ENCODE measurements at regions not wholly inside any gene's neighbourhood (a gene's known extent, or its start where the extent isn't known, plus 50 kb on each side); places are given as distances from the start of the nearest gene placed in this dataset.

GRCh38 chr13:70841240-70842061 lies 733.2 kb upstream of the KLHL1 start:
- POLR2A ChIA-PET = no interaction called here

More at GRCh38 chr13:70841240-70842061, 733.2 kb upstream of the KLHL1 start:
- Histone ChIP-seq H3K27ac (ENCODE audit: extremely low read depth, low read depth, low read length) (no peak overlapping the region), H3K36me3 (ENCODE audit: control insufficient read depth in 2 of 2, insufficient read depth in 1 of 2, low read length in 2 of 2) (no peaks in the 10 kb centered on the region), H3K4me3 (ENCODE audit: low read depth, low read length) (no peak overlapping the region), H3K4me1 (ENCODE audit: control insufficient read depth, insufficient read depth, low read length) (no peaks in the 10 kb centered on the region), H3K9me3 (ENCODE audit: control insufficient read depth, insufficient read depth, low read depth, low read length) (no peaks in the 10 kb centered on the region)
- TF ChIP-seq WT1 (tag by site-specific recombination; IDR thresholded peaks at IDR 0.05) (no peak), ZNF560 (tag by site-specific recombination; IDR thresholded peaks at IDR 0.05; ENCODE audit: borderline replicate concordance) (no peak), ZNF280D (tag by site-specific recombination; IDR thresholded peaks at IDR 0.05) (no peak), ZBTB6 (tag by site-specific recombination; IDR thresholded peaks at IDR 0.05) (no peak), TRIM28 (IDR thresholded peaks at IDR 0.05; ENCODE audit: borderline replicate concordance, low read length) (no peak), PRDM2 (tag by site-specific recombination; IDR thresholded peaks at IDR 0.05; ENCODE audit: borderline replicate concordance) (no peak), BCL11B (tag by site-specific recombination; IDR thresholded peaks at IDR 0.05; ENCODE audit: low read depth) (no peak), GFI1B (tag by site-specific recombination; IDR thresholded peaks at IDR 0.05) (no peak), PRDM10 (tag by site-specific recombination; IDR thresholded peaks at IDR 0.05) (no peak), ZNF335 (tag by site-specific recombination; conservative IDR thresholded peaks at IDR 0.05) (no peak), REPIN1 (tag by site-specific recombination; IDR thresholded peaks at IDR 0.05; ENCODE audit: low read depth) (no peak), PRDM4 (tag by site-specific recombination; IDR thresholded peaks at IDR 0.05) (no peak), ZNF133 (tag by site-specific recombination; IDR thresholded peaks at IDR 0.05) (no peak), ZNF274 (IDR thresholded peaks at IDR 0.05; ENCODE audit: low read length) (no peak), ZNF274 (tag by site-specific recombination; IDR thresholded peaks at IDR 0.05; ENCODE audit: borderline replicate concordance) (no peak), ZNF391 (tag by site-specific recombination; IDR thresholded peaks at IDR 0.05; ENCODE audit: borderline replicate concordance, low read depth) (no peak), ZNF610 (tag by site-specific recombination; IDR thresholded peaks at IDR 0.05; ENCODE audit: borderline replicate concordance) (no peak), OSR2 (tag by site-specific recombination; IDR thresholded peaks at IDR 0.05) (no peak), ZBTB7A (tag by site-specific recombination; IDR thresholded peaks at IDR 0.05; ENCODE audit: low read depth) (no peak)
- CTCF ChIA-PET = no interaction called here

Data from HEK293 (cell line).